ENCODE measurements at regions not wholly inside any gene's neighbourhood (a gene's known extent, or its start where the extent isn't known, plus 50 kb on each side); places are given as distances from the start of the nearest gene placed in this dataset.

DNA sequence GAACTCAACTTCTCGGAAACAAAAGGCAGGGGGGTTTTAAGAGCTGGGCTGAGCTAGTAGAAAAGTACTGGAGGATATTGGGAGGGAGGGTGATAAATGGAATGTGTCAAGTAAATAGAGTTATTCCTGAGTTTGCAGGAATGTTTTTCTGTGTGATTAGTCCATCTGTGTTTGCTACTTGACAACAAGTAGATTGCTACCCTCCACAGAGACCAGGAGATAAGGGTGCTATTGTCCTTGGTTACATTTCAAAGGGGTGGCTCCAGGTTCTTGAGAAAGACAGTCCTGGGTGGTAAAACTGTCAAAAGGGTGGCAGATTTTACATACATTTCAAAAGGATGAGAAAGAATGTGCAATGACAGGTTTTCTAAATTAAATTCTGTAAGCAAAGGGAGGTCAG is 181.2 kb upstream of the PPP3CA start:
- TF ChIP-seq CTCF (conservative IDR thresholded peaks at IDR 0.05; ENCODE audit: low read depth, low read length), result no peak
- TF ChIP-seq EZH2 (IDR thresholded peaks at IDR 0.05; ENCODE audit: low read length, unreplicated experiment), result no peak
- no peak for TF ChIP-seq EZH2phosphoT487 (IDR thresholded peaks at IDR 0.05; ENCODE audit: borderline replicate concordance, low read length)

Data from PC-3 (cell line).